HG03432 (cell line): ENCODE measurements at regions not wholly inside any gene's neighbourhood (a gene's known extent, or its start where the extent isn't known, plus 50 kb on each side); places are given as distances from the start of the nearest gene placed in this dataset.
"Not testable (repeated sequence)": the region's sequence is repeated elsewhere in the genome, so short reads cannot be mapped to it uniquely, and the experiment has no call there.

Experiments used
- ATAC-seq: cut with Tn5 transposase; IDR thresholded peaks from one replicate; pipeline ENCODE4 v1.9.1; 2021; ENCODE audit warnings: mild to moderate bottlenecking, moderate library complexity; ENCODE audit not compliant: unreplicated experiment

- ATAC-seq: no peak
Observed at GRCh38 chr10:34058845-34059614, 724.6 kb upstream of the NRP1 start.

- ATAC-seq: not testable (repeated sequence)
Observed at GRCh38 chr10:34055410-34055985, 721.0 kb upstream of the NRP1 start.

- ATAC-seq: no peak
Observed at GRCh38 chr10:34049887-34050286, 715.4 kb upstream of the NRP1 start.

GRCh38 chr10:34049469-34049868, 715.0 kb upstream of the NRP1 start:
- ATAC-seq: no peak

GRCh38 chr10:34047389-34047788, 712.9 kb upstream of the NRP1 start:
- ATAC-seq: no peak

- ATAC-seq: no peak
Observed at GRCh38 chr10:34046506-34047034, 712.1 kb upstream of the NRP1 start.

GRCh38 chr10:34045571-34046190, 711.2 kb upstream of the NRP1 start:
- ATAC-seq: no peak

- ATAC-seq: no peak
Observed at GRCh38 chr10:34041871-34042270, 707.4 kb upstream of the NRP1 start.

GRCh38 chr10:34037499-34037898, 703.0 kb upstream of the NRP1 start:
- ATAC-seq: no peak

- not testable (repeated sequence) for ATAC-seq
Observed at GRCh38 chr10:34035241-34035790, 700.8 kb upstream of the NRP1 start.

- ATAC-seq: no peak
Observed at GRCh38 chr10:34033078-34033477, 698.6 kb upstream of the NRP1 start.

GRCh38 chr10:34032564-34032963, 698.1 kb upstream of the NRP1 start:
- no peak for ATAC-seq

- ATAC-seq: no peak
Observed at GRCh38 chr10:34031400-34031799, 696.9 kb upstream of the NRP1 start.

GRCh38 chr10:34029455-34029854, 695.0 kb upstream of the NRP1 start:
- no peak for ATAC-seq

GRCh38 chr10:34028936-34029335, 694.5 kb upstream of the NRP1 start:
- ATAC-seq: no peak

GRCh38 chr10:34024693-34025425, 690.4 kb upstream of the NRP1 start:
- ATAC-seq: no peak

- no peak for ATAC-seq
Observed at GRCh38 chr10:34024282-34024681, 689.8 kb upstream of the NRP1 start.

- no peak for ATAC-seq
Observed at GRCh38 chr10:34022195-34022594, 687.7 kb upstream of the NRP1 start.

GRCh38 chr10:34018784-34019183, 684.3 kb upstream of the NRP1 start:
- no peak for ATAC-seq

- no peak for ATAC-seq
Observed at GRCh38 chr10:34018129-34018528, 683.7 kb upstream of the NRP1 start.

- ATAC-seq: no peak
Observed at GRCh38 chr10:34017281-34017680, 682.8 kb upstream of the NRP1 start.
